ENCODE measurements at regions not wholly inside any gene's neighbourhood (a gene's known extent, or its start where the extent isn't known, plus 50 kb on each side); places are given as distances from the start of the nearest gene placed in this dataset.

DNA sequence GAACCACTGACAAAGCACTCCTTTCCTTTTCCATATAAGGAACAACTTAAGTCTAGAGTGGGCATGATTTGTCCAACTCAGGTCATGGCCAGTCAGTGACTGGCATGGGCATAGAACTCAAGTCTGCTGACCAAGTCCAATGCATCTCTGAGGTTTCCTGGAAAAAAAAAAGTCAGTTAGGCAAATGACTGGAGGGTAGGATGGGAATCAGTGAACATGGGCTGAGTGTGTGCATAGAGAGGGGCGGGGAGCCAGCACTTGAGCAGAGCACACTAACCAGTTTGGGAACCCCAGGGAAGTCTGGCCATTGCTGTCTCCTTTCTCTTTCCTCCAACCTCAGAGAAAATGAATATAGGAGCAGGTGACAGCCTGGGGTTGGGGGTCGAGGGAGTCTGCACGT is 53.6 kb upstream of the FMOD start:
- TF ChIP-seq CTCF (conservative IDR thresholded peaks at IDR 0.05; ENCODE audit: low read depth, low read length) (no peak), EZH2 (IDR thresholded peaks at IDR 0.05; ENCODE audit: low read length, unreplicated experiment) (no peak), EZH2phosphoT487 (IDR thresholded peaks at IDR 0.05; ENCODE audit: borderline replicate concordance, low read length) (no peak)
